ENCODE measurements at regions not wholly inside any gene's neighbourhood (a gene's known extent, or its start where the extent isn't known, plus 50 kb on each side); places are given as distances from the start of the nearest gene placed in this dataset.

DNA sequence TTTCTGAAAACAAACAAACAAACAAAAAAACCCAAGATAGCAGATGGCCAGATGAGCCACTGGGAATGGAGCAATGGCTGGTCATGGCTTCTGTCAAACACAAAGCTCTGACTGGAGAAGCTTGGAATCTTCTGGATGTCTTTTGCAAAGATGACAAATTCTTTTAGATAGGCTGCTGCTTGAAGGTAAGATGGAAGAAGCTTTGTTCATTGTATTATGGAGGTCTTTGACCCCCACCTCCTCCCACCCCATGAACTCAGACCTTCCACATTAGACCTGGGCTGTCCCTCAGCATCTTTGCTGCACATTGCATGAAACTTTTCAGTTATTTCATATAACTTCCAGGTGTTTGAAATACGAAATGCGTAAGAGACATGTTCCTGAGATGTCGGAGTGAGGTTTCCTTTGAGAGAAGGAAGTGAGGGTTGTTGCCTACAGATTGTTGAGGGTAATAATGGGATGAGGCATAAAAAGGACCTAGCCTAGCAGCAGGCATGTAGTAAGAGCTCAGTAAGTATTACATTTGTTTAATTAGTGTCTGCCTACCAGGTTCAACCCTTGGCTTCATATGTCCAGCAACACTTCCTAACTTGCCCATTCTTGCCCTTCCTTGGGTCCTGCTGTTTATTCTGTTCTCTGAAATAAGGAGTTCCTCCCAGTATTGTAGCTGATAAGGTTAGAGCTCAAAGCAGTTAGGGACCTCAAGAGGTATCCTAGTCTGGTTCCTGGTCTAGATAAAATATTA, 51.4 kb upstream of the IER3 start:
- no peak overlapping the region for H3K4me3 ChIP-seq (ENCODE audit: low read depth, low read length)
- TF ChIP-seq, protein P1, sequence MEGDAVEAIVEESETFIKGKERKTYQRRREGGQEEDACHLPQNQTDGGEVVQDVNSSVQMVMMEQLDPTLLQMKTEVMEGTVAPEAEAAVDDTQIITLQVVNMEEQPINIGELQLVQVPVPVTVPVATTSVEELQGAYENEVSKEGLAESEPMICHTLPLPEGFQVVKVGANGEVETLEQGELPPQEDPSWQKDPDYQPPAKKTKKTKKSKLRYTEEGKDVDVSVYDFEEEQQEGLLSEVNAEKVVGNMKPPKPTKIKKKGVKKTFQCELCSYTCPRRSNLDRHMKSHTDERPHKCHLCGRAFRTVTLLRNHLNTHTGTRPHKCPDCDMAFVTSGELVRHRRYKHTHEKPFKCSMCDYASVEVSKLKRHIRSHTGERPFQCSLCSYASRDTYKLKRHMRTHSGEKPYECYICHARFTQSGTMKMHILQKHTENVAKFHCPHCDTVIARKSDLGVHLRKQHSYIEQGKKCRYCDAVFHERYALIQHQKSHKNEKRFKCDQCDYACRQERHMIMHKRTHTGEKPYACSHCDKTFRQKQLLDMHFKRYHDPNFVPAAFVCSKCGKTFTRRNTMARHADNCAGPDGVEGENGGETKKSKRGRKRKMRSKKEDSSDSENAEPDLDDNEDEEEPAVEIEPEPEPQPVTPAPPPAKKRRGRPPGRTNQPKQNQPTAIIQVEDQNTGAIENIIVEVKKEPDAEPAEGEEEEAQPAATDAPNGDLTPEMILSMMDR (IDR thresholded peaks at IDR 0.05; ENCODE audit: insufficient read depth, low read length), result no peak
- no peak for DNase-seq (ENCODE audit: low read depth)

Measured in fibroblast of the aortic adventitia (primary cell).